Activated T-cell treated with anti-CD3 and anti-CD28 coated beads for 48 hours (primary cell): ENCODE measurements at regions not wholly inside any gene's neighbourhood (a gene's known extent, or its start where the extent isn't known, plus 50 kb on each side); places are given as distances from the start of the nearest gene placed in this dataset.

Source experiments
- DNase-seq: peaks from one replicate; pipeline ENCODE4 v3.0.0-alpha.2; 2020; ENCODE audit warnings: low read depth

- DNase-seq = no peak
Measured at GRCh38 chr4:115780268-115780667, 666.8 kb upstream of the NDST4 start.

- no peak for DNase-seq
Measured at GRCh38 chr4:115770046-115770543, 656.7 kb upstream of the NDST4 start.

GRCh38 chr4:115769396-115769795 lies 656.0 kb upstream of the NDST4 start:
- DNase-seq = no peak

- DNase-seq = no peak
Measured at GRCh38 chr4:115763051-115763450, 649.6 kb upstream of the NDST4 start.

GRCh38 chr4:115759231-115759630 lies 645.8 kb upstream of the NDST4 start:
- DNase-seq = no peak

- no peak for DNase-seq
Measured at GRCh38 chr4:115749404-115749803, 636.0 kb upstream of the NDST4 start.

- DNase-seq = no peak
Measured at GRCh38 chr4:115740806-115741205, 627.4 kb upstream of the NDST4 start.

GRCh38 chr4:115729739-115730266 lies 616.4 kb upstream of the NDST4 start:
- no peak for DNase-seq

- DNase-seq = no peak
Measured at GRCh38 chr4:115723621-115724020, 610.2 kb upstream of the NDST4 start.

- no peak for DNase-seq
Measured at GRCh38 chr4:115720611-115721010, 607.2 kb upstream of the NDST4 start.

GRCh38 chr4:115711575-115711974 lies 598.2 kb upstream of the NDST4 start:
- DNase-seq = no peak

GRCh38 chr4:115688961-115689360 lies 575.5 kb upstream of the NDST4 start:
- no peak for DNase-seq

- no peak for DNase-seq
Measured at GRCh38 chr4:115687052-115687755, 573.8 kb upstream of the NDST4 start.

GRCh38 chr4:115678425-115678941 lies 565.1 kb upstream of the NDST4 start:
- no peak for DNase-seq

- DNase-seq = no peak
Measured at GRCh38 chr4:115675719-115676118, 562.3 kb upstream of the NDST4 start.

- DNase-seq = no peak
Measured at GRCh38 chr4:115674485-115674884, 561.1 kb upstream of the NDST4 start.

GRCh38 chr4:115671581-115671980 lies 558.2 kb upstream of the NDST4 start:
- no peak for DNase-seq

GRCh38 chr4:115670930-115671329 lies 557.5 kb upstream of the NDST4 start:
- no peak for DNase-seq

- DNase-seq = no peak
Measured at GRCh38 chr4:115668396-115668795, 555.0 kb upstream of the NDST4 start.

GRCh38 chr4:115664285-115664684 lies 550.9 kb upstream of the NDST4 start:
- DNase-seq = no peak

- DNase-seq = no peak
Measured at GRCh38 chr4:115660465-115660864, 547.0 kb upstream of the NDST4 start.

- DNase-seq = no peak
Measured at GRCh38 chr4:115657991-115658650, 544.7 kb upstream of the NDST4 start.

GRCh38 chr4:115655626-115656025 lies 542.2 kb upstream of the NDST4 start:
- DNase-seq = no peak
